Activated CD8-positive, alpha-beta memory T cell treated with anti-CD3 and anti-CD28 coated beads for 24 hours (primary cell): ENCODE measurements at regions not wholly inside any gene's neighbourhood (a gene's known extent, or its start where the extent isn't known, plus 50 kb on each side); places are given as distances from the start of the nearest gene placed in this dataset.

Source experiments
- DNase-seq: peaks from one replicate; pipeline ENCODE4 v3.0.0-alpha.2; 2020

GRCh38 chr18:25866331-25866730 lies 224.1 kb downstream of the SS18 start:
- no peak for DNase-seq

- DNase-seq: no peak
These were observed 227.4 kb downstream of the SS18 start for GRCh38 chr18:25862881-25863600.

- DNase-seq: no peak
These were observed 236.6 kb downstream of the SS18 start for GRCh38 chr18:25853691-25854433.

- no peak for DNase-seq
These were observed 246.6 kb downstream of the SS18 start for GRCh38 chr18:25843791-25844190.

GRCh38 chr18:25842665-25843064 lies 247.7 kb downstream of the SS18 start:
- no peak for DNase-seq

- no peak for DNase-seq
These were observed 256.4 kb downstream of the SS18 start for GRCh38 chr18:25834061-25834460.

GRCh38 chr18:25832001-25832604 lies 258.3 kb downstream of the SS18 start:
- DNase-seq: no peak

GRCh38 chr18:25831301-25831701 lies 259.1 kb downstream of the SS18 start:
- no peak for DNase-seq

GRCh38 chr18:25830787-25831186 lies 259.6 kb downstream of the SS18 start:
- DNase-seq: no peak

GRCh38 chr18:25827961-25828561 lies 262.4 kb downstream of the SS18 start:
- DNase-seq: no peak

- no peak for DNase-seq
These were observed 263.2 kb downstream of the SS18 start for GRCh38 chr18:25827228-25827627.

- no peak for DNase-seq
These were observed 263.6 kb downstream of the SS18 start for GRCh38 chr18:25826823-25827222.

GRCh38 chr18:25825979-25826776 lies 264.2 kb downstream of the SS18 start:
- no peak for DNase-seq

- no peak for DNase-seq
These were observed 265.4 kb downstream of the SS18 start for GRCh38 chr18:25825056-25825455.

- DNase-seq: no peak
These were observed 270.6 kb downstream of the SS18 start for GRCh38 chr18:25819746-25820363.

GRCh38 chr18:25818505-25818904 lies 271.9 kb downstream of the SS18 start:
- no peak for DNase-seq

- no peak for DNase-seq
These were observed 272.7 kb downstream of the SS18 start for GRCh38 chr18:25817546-25818237.

- no peak for DNase-seq
These were observed 274.8 kb downstream of the SS18 start for GRCh38 chr18:25815659-25816058.

GRCh38 chr18:25814841-25815458 lies 275.5 kb downstream of the SS18 start:
- no peak for DNase-seq

- no peak for DNase-seq
These were observed 277.3 kb downstream of the SS18 start for GRCh38 chr18:25813110-25813509.

- DNase-seq: no peak
These were observed 279.7 kb downstream of the SS18 start for GRCh38 chr18:25810736-25811135.
